ENCODE measurements at regions not wholly inside any gene's neighbourhood (a gene's known extent, or its start where the extent isn't known, plus 50 kb on each side); places are given as distances from the start of the nearest gene placed in this dataset.
"Not testable (repeated sequence)": the region's sequence is repeated elsewhere in the genome, so short reads cannot be mapped to it uniquely, and the experiment has no call there.

DNA sequence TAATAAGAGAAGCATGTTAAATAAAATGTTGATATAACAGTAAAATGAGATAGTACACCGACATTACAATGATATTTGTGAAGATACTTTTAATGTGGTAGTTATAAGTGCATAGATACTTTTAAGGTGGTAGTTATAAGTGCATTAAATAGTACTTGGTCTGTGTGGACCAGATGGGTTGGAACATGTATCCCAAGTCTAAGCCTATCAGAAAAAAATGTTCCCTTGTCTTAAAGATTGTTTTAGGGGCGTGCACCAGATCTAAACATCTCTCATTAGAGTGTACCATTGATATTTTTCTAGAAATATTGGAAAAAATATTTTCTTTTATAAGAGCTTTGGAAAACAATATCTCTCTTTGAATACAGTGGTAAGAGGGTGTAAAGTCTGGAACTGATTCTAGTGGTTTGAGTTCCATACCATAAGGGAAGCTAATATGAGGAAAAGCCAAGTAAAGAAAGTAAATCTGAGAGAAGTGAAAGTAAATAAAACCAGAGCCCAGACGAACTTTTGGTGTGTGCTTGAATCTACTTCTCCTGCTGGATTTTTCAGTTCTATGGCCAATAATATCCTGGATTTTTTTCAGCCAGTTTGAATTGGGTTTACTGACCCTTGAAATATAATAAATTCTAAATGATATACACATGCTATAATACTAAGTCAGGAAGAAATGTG, 175.3 kb downstream of the MBL2 start:
- no peak overlapping the region for H3K9ac ChIP-seq (ENCODE audit: insufficient read length)
- no peaks in the 10 kb centered on the region for H3K36me3 ChIP-seq (ENCODE audit: insufficient read depth, low read length)
- TF ChIP-seq FOXP2 (optimal IDR thresholded peaks at IDR 0.05; ENCODE audit: control extremely low read depth, extremely low read length, insufficient read depth) (no peak), POLR2AphosphoS5 (IDR thresholded peaks at IDR 0.05; ENCODE audit: borderline replicate concordance, low read depth, low read length) (no peak), EZH2 (IDR thresholded peaks at IDR 0.05) (no peak)
- H3K4me3 ChIP-seq = no peak overlapping the region
- H3K9me3 ChIP-seq (ENCODE audit: low read depth, low read length) = no peaks in the 10 kb centered on the region
- DNase-seq (ENCODE audit: low read depth, low spot score) = no peak
- H3K27ac ChIP-seq = no peak overlapping the region

DNA sequence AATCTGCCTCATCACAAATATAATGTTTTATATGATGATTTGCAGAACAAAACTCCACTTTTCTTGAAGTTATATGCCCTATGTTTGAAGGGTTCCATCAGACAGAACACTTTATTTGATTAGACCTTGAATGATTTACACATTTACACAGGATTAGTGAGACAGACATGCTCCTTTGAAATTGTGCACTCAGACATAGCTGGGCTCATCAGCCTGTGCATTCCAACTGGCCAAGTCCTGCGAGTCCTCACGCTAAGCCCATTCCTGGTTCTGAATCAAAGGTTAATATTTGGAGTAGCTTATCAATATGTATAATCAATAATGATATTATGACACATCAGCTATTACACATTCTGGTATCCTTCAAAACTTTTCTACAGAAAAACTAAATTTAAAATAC, 173.6 kb downstream of the MBL2 start:
- TF ChIP-seq EZH2 (IDR thresholded peaks at IDR 0.05) = no peak
- H3K36me3 ChIP-seq (ENCODE audit: insufficient read depth, low read length) = no peaks in the 10 kb centered on the region
- no peaks in the 10 kb centered on the region for H3K9me3 ChIP-seq (ENCODE audit: low read depth, low read length)
- no peak overlapping the region for H3K4me3 ChIP-seq
- no peak for DNase-seq (ENCODE audit: low read depth, low spot score)
- no peak overlapping the region for H3K9ac ChIP-seq (ENCODE audit: insufficient read length)
- H3K27ac ChIP-seq = no peak overlapping the region

DNA sequence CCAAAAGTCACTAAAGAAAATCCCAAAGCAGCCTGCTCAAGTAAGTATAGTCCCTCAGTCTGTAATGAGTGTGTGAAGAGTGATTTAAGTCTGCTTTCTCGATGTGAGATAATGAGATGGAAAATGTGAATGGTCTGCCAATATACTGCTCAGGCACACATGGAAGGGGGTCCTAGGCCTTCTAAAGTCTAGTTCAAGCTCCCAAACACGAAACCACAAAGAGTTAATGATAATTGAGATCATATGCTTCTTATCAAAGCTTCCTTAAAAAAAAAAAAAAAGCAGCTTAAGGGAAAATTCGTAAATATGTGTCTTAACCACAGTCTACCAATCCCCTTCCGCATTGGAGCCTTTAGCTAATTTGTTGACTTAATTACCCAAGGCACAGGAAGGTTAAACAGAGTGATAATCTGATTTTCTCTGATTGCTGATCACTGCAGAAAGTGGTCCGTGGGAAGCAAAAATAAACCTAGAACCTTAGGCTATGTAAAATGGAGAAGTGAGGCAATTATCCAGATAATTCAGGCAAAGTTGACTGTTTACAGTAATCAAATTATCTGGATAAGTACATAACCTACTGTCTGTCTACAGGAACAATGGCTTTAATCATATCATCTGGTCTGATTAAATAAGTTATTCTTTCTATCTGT, 172.9 kb downstream of the MBL2 start:
- Histone ChIP-seq H3K9ac (ENCODE audit: insufficient read length) (no peak overlapping the region), H3K9me3 (ENCODE audit: low read depth, low read length) (no peaks in the 10 kb centered on the region), H3K4me3 (peak overlapping the region; percentile 43), H3K36me3 (ENCODE audit: insufficient read depth, low read length) (no peaks in the 10 kb centered on the region), H3K27ac (no peak overlapping the region; the same call in 1 of the 2 replicates)
- DNase-seq (ENCODE audit: low read depth, low spot score) = peak; percentile 58
- TF ChIP-seq EZH2 (IDR thresholded peaks at IDR 0.05) = no peak
- TF ChIP-seq POLR2AphosphoS5 (IDR thresholded peaks at IDR 0.05; ENCODE audit: borderline replicate concordance, low read depth, low read length) = peak; percentile 33; the same call in 1 of the 2 replicates
- no peak for TF ChIP-seq FOXP2 (optimal IDR thresholded peaks at IDR 0.05; ENCODE audit: control extremely low read depth, extremely low read length, insufficient read depth)

DNA sequence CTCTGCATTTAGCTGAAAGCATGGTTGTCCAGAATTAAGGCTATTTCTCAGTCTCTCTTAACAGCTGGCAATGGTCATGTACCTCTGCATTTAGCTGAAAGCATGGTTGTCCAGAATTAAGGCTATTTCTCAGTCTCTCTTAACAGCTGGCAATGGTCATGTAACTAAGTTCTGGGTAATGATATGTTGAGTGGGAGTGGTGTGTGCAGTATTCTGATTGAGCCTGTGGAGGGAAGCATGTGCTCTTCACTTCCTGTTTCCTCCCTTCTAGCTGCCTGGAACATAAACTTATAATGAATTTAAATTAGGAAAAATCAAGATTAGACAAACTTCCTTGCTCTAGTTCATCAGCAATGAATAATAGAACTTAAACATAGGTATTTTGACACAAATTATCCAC, 168.5 kb downstream of the MBL2 start:
- H3K4me3 ChIP-seq; DNase-seq (ENCODE audit: low read depth, low spot score); H3K9me3 ChIP-seq (ENCODE audit: low read depth, low read length); H3K36me3 ChIP-seq (ENCODE audit: insufficient read depth, low read length); H3K9ac ChIP-seq (ENCODE audit: insufficient read length); H3K27ac ChIP-seq: not testable (repeated sequence)

DNA sequence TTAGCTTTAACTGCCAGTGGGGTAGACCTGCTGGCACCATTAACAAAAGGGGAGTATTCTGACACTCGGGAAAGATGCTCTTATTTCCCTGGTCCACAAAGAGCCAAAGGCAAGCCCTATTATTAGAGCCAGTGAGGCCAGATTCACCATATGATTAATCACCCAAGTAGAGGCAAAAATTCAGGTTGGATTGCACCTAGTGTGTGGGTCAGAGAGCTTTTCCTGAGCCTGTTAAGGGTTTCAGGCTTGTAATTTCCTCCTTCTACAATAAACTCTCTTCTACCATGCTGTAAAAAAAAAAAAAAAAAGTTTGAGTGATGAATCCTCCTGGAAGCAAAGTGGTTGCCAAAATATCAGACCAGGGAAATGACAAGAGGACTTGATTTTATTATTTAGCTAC, 163.5 kb downstream of the MBL2 start:
- H3K9me3 ChIP-seq (ENCODE audit: low read depth, low read length) = no peaks in the 10 kb centered on the region
- DNase-seq (ENCODE audit: low read depth, low spot score) = no peak
- TF ChIP-seq POLR2AphosphoS5 (IDR thresholded peaks at IDR 0.05; ENCODE audit: borderline replicate concordance, low read depth, low read length) (no peak), EZH2 (IDR thresholded peaks at IDR 0.05) (no peak), FOXP2 (optimal IDR thresholded peaks at IDR 0.05; ENCODE audit: control extremely low read depth, extremely low read length, insufficient read depth) (no peak)
- no peak overlapping the region for H3K4me3 ChIP-seq
- no peaks in the 10 kb centered on the region for H3K36me3 ChIP-seq (ENCODE audit: insufficient read depth, low read length)
- no peak overlapping the region for H3K27ac ChIP-seq
- H3K9ac ChIP-seq (ENCODE audit: insufficient read length) = no peak overlapping the region

DNA sequence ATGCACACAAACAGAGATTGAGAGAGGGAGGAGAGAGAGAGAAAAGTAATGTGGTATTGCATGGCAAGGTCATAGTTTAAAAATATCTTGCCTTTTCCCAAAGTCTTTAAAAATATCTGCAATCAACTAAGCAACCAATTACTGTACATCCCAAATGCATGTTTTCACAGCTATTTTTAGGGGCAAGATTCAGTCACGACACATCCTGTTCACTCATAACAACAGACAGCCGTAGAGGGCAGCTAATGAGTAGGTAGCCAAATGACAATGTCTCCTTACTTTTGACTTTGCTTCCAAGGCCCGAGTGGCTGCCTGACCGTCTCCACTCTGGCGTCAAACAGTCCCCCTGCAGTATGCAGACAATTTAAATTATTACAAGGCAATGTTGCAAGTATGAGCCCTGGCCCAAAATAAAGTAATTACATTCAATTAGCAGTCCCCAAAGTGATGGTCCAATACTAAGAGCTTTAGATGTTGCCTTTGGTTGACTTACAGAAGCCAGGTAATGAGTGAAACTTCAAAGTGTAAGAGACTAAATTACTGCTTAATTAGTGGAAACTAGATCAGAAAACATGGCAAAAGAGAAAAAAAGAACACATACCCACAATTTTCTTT, 162.9 kb downstream of the MBL2 start:
- TF ChIP-seq POLR2AphosphoS5 (IDR thresholded peaks at IDR 0.05; ENCODE audit: borderline replicate concordance, low read depth, low read length) (no peak), FOXP2 (optimal IDR thresholded peaks at IDR 0.05; ENCODE audit: control extremely low read depth, extremely low read length, insufficient read depth) (no peak), EZH2 (IDR thresholded peaks at IDR 0.05) (no peak)
- no peak for DNase-seq (ENCODE audit: low read depth, low spot score)

DNA sequence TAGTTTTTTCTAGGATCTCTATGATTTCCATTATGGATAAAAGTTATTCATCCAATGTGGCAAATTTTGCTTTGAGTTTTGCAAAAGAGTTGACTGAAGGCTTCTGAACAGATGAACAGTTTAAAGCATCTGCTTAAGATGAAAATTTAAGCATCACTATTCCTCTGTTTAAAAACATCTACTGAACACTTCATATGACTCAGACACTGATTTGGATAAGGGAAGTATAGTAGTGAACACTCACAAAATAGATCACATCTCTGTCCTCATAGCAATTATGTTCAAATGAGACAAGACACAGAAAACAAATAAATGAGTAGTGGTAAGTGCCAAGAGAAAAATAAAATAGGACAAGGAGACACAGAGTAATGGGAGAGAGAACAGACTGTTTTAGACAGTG, 157.3 kb downstream of the MBL2 start:
- Histone ChIP-seq H3K9me3 (ENCODE audit: low read depth, low read length) (no peaks in the 10 kb centered on the region), H3K36me3 (ENCODE audit: insufficient read depth, low read length) (no peaks in the 10 kb centered on the region), H3K4me3 (no peak overlapping the region), H3K27ac (no peak overlapping the region), H3K9ac (ENCODE audit: insufficient read length) (no peak overlapping the region)
- no peak for DNase-seq (ENCODE audit: low read depth, low spot score)
- TF ChIP-seq EZH2 (IDR thresholded peaks at IDR 0.05) (no peak), POLR2AphosphoS5 (IDR thresholded peaks at IDR 0.05; ENCODE audit: borderline replicate concordance, low read depth, low read length) (no peak), FOXP2 (optimal IDR thresholded peaks at IDR 0.05; ENCODE audit: control extremely low read depth, extremely low read length, insufficient read depth) (no peak)

More for the DNA sequence above, 162.9 kb downstream of the MBL2 start:
- Histone ChIP-seq H3K27ac (no peak overlapping the region), H3K9ac (ENCODE audit: insufficient read length) (no peak overlapping the region), H3K4me3 (no peak overlapping the region), H3K9me3 (ENCODE audit: low read depth, low read length) (no peaks in the 10 kb centered on the region), H3K36me3 (ENCODE audit: insufficient read depth, low read length) (no peaks in the 10 kb centered on the region)

DNA sequence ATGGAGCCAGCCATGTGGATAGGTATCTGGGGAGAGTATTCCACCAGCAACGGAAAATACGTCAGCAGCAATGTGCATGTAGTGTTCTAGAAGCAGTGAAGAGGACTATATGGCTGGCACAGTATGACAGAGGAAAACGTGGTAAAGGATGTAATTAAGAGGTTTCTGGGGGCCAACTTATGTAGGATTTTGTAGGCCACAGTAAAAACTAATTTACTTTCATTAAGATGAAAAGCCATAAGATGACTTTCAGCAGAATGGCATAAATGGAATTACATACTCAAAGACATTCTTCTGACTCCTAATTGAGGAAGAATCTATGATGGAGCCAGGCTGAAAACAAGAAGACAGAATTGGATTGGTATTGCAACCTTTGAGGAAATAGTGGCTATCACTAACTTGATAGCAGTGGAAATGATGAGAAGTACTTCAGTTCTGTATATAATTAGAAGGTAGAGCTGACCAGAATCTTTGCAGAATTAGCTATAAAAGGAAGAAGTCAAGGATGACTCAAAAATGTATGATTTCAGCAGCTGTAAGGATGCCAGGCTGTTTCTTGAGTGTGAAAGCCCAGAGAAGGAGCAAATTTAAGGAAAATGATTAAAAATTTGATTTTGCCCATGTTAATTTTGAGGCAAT, 156.7 kb downstream of the MBL2 start:
- H3K27ac ChIP-seq = no peak overlapping the region
- no peak for DNase-seq (ENCODE audit: low read depth, low spot score)
- no peak overlapping the region for H3K9ac ChIP-seq (ENCODE audit: insufficient read length)
- no peak overlapping the region for H3K4me3 ChIP-seq
- H3K9me3 ChIP-seq (ENCODE audit: low read depth, low read length) = no peaks in the 10 kb centered on the region
- TF ChIP-seq POLR2AphosphoS5 (IDR thresholded peaks at IDR 0.05; ENCODE audit: borderline replicate concordance, low read depth, low read length) (no peak), EZH2 (IDR thresholded peaks at IDR 0.05) (no peak), FOXP2 (optimal IDR thresholded peaks at IDR 0.05; ENCODE audit: control extremely low read depth, extremely low read length, insufficient read depth) (no peak)
- H3K36me3 ChIP-seq (ENCODE audit: insufficient read depth, low read length) = no peaks in the 10 kb centered on the region
